Keratinocyte (primary cell): ENCODE measurements at regions not wholly inside any gene's neighbourhood (a gene's known extent, or its start where the extent isn't known, plus 50 kb on each side); places are given as distances from the start of the nearest gene placed in this dataset.
A peak's percentile ranks its signal among the peaks of the same experiment; 100 is the strongest.

ENCODE experiments used
- DNase-seq: peaks from one replicate; pipeline ENCODE4 v3.0.0-alpha.2; 2011; ENCODE audit warnings: low read depth, missing footprints, low spot score
- FAIRE-seq: peaks from 2 replicates; lab custom pipeline; 2011; peaks lifted over from hg19 to GRCh38; lab: Jason Lieb, UNC
- H2AFZ ChIP-seq: 2 replicates; pipeline ENCODE4 v1.6.0; 2012; ENCODE audit warnings: low read length, control low read depth, inconsistent platforms; ENCODE audit not compliant: control insufficient read depth
- H3K27ac ChIP-seq: 2 replicates; pipeline ENCODE4 v1.5.1; 2011; ENCODE audit warnings: low read length; ENCODE audit not compliant: control insufficient read depth, insufficient read depth
- H3K27me3 ChIP-seq: 3 replicates; pipeline ENCODE4 v1.6.0; 2011; ENCODE audit warnings: low read length; ENCODE audit not compliant: control insufficient read depth, insufficient read depth; ENCODE audit errors: extremely low read depth
- H3K36me3 ChIP-seq, 2 experiments: 2 replicates in 1 of 2; 3 replicates in 1 of 2; pipeline ENCODE4 v1.5.1; 2011; ENCODE audit warnings: low read length in 2 of 2, mild to moderate bottlenecking in 1 of 2; ENCODE audit not compliant: control insufficient read depth in 2 of 2, insufficient read depth in 2 of 2; ENCODE audit errors: extremely low read depth in 1 of 2
- H3K4me1 ChIP-seq: 3 replicates; pipeline ENCODE4 v1.5.1; 2011; ENCODE audit warnings: low read length; ENCODE audit not compliant: control insufficient read depth, insufficient read depth; ENCODE audit errors: extremely low read depth
- H3K4me2 ChIP-seq: 3 replicates; pipeline ENCODE4 v1.6.0; 2011; ENCODE audit warnings: low read depth, low read length; ENCODE audit not compliant: control insufficient read depth, insufficient read depth; ENCODE audit errors: extremely low read depth
- H3K4me3 ChIP-seq, 3 experiments: fragments of 200-600 bp in 1 of 3; sonication (generic) in 1 of 3; 2 replicates in 2 of 3; 3 replicates in 1 of 3; pipeline ENCODE4 v1.5.1; 2011 to 2016; ENCODE audit warnings: low read length in 3 of 3, mild to moderate bottlenecking in 3 of 3, control low read depth in 2 of 3, inconsistent platforms in 1 of 3, low read depth in 1 of 3, mixed read lengths in 1 of 3, mixed run types in 1 of 3, moderate library complexity in 1 of 3; ENCODE audit not compliant: control insufficient read depth in 2 of 3, insufficient read depth in 2 of 3; ENCODE audit errors: extremely low read depth in 1 of 3
- H3K79me2 ChIP-seq: 2 replicates; pipeline ENCODE4 v1.6.0; 2012; ENCODE audit warnings: low read length; ENCODE audit not compliant: control insufficient read depth, insufficient read depth
- H3K9ac ChIP-seq: 3 replicates; pipeline ENCODE4 v1.6.0; 2011; ENCODE audit warnings: low read length; ENCODE audit not compliant: control insufficient read depth, insufficient read depth; ENCODE audit errors: extremely low read depth
- H3K9me1 ChIP-seq: 3 replicates; pipeline ENCODE4 v1.6.0; 2011; ENCODE audit warnings: low read length; ENCODE audit not compliant: control insufficient read depth, insufficient read depth; ENCODE audit errors: extremely low read depth
- H3K9me3 ChIP-seq: 2 replicates; pipeline ENCODE4 v1.5.1; 2012; ENCODE audit warnings: low read depth, low read length; ENCODE audit not compliant: control insufficient read depth
- H4K20me1 ChIP-seq: 3 replicates; pipeline ENCODE4 v1.6.0; 2011; ENCODE audit warnings: low read length; ENCODE audit not compliant: control insufficient read depth, insufficient read depth; ENCODE audit errors: extremely low read depth
- EZH2 ChIP-seq: IDR thresholded peaks from one replicate; pipeline ENCODE4 v1.6.1; 2012; ENCODE audit warnings: inconsistent platforms, mild to moderate bottlenecking, low read length, moderate library complexity
- dilution Hi-C: fragments of 300-500 bp; cut with MboI; formaldehyde crosslinking; loops from one replicate; pipeline ENCODE4 v1.7.0; 2020; ENCODE audit warnings: low sequenced_read_pairs; ENCODE audit not compliant: extremely low pct_ligation_motif_present
- TF ChIP-seq, protein P1 (sequence below), 3 experiments: IDR thresholded peaks in 1 of 3; conservative IDR thresholded peaks in 1 of 3; optimal IDR thresholded peaks in 1 of 3; 2 replicates in 2 of 3; 3 replicates in 1 of 3; pipeline versions ENCODE3 to v1.5.1; 2011; ENCODE audit warnings: low read length in 3 of 3, mild to moderate bottlenecking in 3 of 3, moderate library complexity in 2 of 3, control low read depth in 1 of 3, inconsistent platforms in 1 of 3; ENCODE audit not compliant: insufficient read depth in 2 of 3; ENCODE audit errors: extremely low read depth in 1 of 3

DNA sequence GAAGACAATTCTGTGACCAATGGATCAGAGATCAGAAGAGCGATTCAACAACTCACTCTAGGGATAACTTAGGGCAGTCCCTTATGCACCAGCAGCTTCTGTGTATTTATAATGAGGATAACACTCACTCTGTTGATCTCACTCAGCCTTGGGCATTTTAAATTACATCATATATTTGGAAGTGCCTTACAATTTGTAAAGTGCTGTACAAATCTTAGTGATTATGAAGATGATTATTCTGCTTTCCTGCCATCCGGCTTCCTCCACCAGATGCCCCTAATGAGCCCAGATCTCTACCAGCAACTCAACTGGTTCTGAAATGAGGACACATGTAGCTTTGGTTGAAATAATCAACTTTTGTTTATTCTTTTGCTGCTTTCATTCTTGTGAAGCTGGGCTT, 105.3 kb downstream of the PCSK1 start:
- Histone ChIP-seq H3K79me2 (no peaks in the 10 kb centered on the region), H3K4me2 (no peak overlapping the region), H3K4me1 (peaks cover 10% of the 10 kb centered on the region), H3K27me3 (no peaks in the 10 kb centered on the region), H2AFZ (no peak overlapping the region), H4K20me1 (no peaks in the 10 kb centered on the region), H3K9me1 (no peaks in the 10 kb centered on the region), H3K9ac (no peak overlapping the region), H3K4me3 (no peak overlapping the region), H3K27ac (no peak overlapping the region), H3K36me3 (no peaks in the 10 kb centered on the region), H3K9me3 (no peaks in the 10 kb centered on the region)
- DNase-seq, result no peak
- TF ChIP-seq EZH2, result no peak
- TF ChIP-seq, protein P1, sequence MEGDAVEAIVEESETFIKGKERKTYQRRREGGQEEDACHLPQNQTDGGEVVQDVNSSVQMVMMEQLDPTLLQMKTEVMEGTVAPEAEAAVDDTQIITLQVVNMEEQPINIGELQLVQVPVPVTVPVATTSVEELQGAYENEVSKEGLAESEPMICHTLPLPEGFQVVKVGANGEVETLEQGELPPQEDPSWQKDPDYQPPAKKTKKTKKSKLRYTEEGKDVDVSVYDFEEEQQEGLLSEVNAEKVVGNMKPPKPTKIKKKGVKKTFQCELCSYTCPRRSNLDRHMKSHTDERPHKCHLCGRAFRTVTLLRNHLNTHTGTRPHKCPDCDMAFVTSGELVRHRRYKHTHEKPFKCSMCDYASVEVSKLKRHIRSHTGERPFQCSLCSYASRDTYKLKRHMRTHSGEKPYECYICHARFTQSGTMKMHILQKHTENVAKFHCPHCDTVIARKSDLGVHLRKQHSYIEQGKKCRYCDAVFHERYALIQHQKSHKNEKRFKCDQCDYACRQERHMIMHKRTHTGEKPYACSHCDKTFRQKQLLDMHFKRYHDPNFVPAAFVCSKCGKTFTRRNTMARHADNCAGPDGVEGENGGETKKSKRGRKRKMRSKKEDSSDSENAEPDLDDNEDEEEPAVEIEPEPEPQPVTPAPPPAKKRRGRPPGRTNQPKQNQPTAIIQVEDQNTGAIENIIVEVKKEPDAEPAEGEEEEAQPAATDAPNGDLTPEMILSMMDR (optimal IDR thresholded peaks at IDR 0.05 in 1 of 3, IDR thresholded peaks at IDR 0.05 in 1 of 3, conservative IDR thresholded peaks at IDR 0.05 in 1 of 3; ENCODE audit: extremely low read depth in 1 of 3, insufficient read depth in 2 of 3, low read length in 3 of 3), result peak in 1 of 3 experiments; percentile 20
- FAIRE-seq, result no peak
- dilution Hi-C loops, result no loop called here

DNA sequence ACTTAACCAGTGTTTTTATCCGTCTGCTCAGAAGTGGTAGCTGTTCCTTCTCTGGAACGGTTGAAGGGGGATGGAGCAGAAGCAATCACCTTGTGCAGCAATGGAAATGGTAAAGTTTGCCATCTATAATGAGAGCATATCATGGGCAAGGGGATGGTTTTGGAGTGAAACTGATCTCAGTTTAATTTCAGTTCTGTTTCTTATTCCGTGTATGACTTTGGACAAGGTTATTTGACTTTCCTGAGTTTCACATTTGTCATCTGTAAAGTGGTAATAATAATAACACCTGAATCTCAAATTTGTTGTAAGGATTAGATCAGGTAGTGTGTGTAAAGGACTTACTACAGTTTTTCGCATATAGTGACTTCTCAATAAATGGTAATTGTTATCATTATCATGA, 106.1 kb downstream of the PCSK1 start:
- H3K4me1 ChIP-seq, result peaks cover 10% of the 10 kb centered on the region
- dilution Hi-C loops, result no loop called here
- no peak overlapping the region for H3K4me3 ChIP-seq
- H3K27ac ChIP-seq, result no peak overlapping the region
- no peaks in the 10 kb centered on the region for H3K9me3 ChIP-seq
- no peaks in the 10 kb centered on the region for H3K27me3 ChIP-seq
- no peak overlapping the region for H3K9ac ChIP-seq
- DNase-seq, result no peak
- H3K79me2 ChIP-seq, result no peaks in the 10 kb centered on the region
- H3K4me2 ChIP-seq, result no peak overlapping the region
- H3K9me1 ChIP-seq, result no peaks in the 10 kb centered on the region
- TF ChIP-seq, protein P1 (optimal IDR thresholded peaks at IDR 0.05 in 1 of 3, IDR thresholded peaks at IDR 0.05 in 1 of 3, conservative IDR thresholded peaks at IDR 0.05 in 1 of 3; ENCODE audit: extremely low read depth in 1 of 3, insufficient read depth in 2 of 3, low read length in 3 of 3), result no peak
- TF ChIP-seq EZH2, result no peak
- H4K20me1 ChIP-seq, result no peaks in the 10 kb centered on the region
- no peaks in the 10 kb centered on the region for H3K36me3 ChIP-seq
- FAIRE-seq, result no peak
- no peak overlapping the region for H2AFZ ChIP-seq
